ENCODE measurements at regions not wholly inside any gene's neighbourhood (a gene's known extent, or its start where the extent isn't known, plus 50 kb on each side); places are given as distances from the start of the nearest gene placed in this dataset.
"Not testable (repeated sequence)": the region's sequence is repeated elsewhere in the genome, so short reads cannot be mapped to it uniquely, and the experiment has no call there.

DNA sequence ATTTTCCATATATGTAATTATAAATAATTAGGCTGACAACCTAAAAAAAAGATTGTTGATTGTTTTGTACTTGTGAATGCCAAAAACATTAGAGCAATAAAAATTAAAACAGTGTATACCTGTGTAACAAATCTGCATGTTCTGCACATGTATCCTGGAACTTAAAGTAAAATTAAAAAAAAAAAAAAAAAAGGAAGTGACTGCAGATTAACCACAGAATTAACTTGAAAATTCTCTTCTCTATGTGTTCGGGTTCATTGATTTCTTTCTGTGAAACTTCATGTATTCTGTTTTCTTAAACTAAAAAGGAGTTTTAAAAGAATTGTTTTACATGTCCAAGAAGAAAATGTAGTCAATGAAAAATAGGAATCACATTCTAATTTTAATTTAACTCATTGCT lies 95.7 kb downstream of the FASLG start:
- DNase-seq (ENCODE audit: low read depth in 2 of 2), result no peak

- DNase-seq (ENCODE audit: low read depth in 2 of 2), result no peak
Observed at GRCh38 chr1:172755099-172755498, 96.2 kb downstream of the FASLG start.

DNA sequence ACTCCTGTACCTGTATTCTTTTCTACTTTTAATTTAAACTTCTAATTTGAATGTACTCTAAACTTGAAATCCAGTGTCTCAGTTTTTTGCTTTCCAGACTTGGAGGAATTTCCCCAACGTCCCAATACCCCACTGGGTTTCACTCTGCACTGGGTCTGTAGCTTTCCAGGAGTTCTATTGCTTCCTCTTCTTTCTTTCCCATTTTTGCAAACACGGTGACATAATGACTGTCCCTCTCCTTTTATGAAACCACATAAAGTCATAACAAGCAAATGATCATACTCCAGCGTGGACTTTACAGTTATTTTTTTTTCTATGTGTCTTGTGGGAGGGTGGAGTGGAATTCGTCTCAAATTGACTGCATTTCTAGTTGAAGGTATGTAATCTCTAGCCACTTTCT lies 97.1 kb downstream of the FASLG start:
- no peak for DNase-seq (ENCODE audit: low read depth in 2 of 2)

GRCh38 chr1:172758259-172758658 lies 99.4 kb downstream of the FASLG start:
- no peak for DNase-seq (ENCODE audit: low read depth in 2 of 2)

GRCh38 chr1:172760121-172760520 lies 101.2 kb downstream of the FASLG start:
- no peak for DNase-seq (ENCODE audit: low read depth in 2 of 2)

DNA sequence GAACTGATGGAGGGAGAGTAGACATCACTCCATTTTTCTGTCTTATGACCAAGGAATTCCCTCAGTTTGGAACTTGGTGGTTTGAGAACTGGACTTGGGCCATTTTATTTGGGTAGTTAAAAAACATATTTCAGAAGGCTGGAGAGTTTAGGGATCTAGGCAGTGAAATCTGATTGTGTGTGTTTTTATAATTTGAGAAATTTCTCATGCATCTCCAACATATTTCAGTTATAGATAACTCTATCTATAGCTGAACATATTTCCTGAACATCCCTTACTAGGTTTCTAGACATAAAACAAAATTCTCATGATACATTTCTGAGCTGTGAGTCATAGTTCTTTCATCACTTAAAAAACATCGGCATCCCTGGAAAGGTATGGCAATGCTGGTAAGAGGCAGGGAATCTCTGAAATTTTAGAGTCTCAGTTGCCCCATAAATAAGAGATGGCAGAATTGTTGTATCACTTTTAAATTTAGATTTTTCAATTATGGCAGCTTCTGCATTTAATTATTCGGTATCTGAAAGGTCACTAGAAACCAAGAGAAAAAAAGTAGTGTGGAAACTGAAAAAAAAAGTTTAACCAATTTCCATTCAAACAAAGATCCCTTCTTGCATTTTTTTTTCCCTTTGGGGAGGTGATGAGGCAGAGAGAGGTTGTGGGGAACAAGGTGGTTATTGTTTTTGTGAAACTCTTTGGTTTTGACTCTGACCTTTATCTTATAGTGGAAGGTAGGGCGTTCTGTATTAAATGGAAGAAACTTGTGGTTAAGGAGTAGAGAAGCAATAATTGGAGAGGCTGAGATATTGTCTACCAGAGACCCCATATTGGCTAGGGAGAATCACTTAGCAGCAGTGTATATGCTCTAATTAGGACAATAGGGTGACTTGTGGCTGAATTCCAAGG lies 102.9 kb downstream of the FASLG start:
- no peak for DNase-seq (ENCODE audit: low read depth in 2 of 2)

- DNase-seq (ENCODE audit: low read depth in 2 of 2), result no peak
Observed at GRCh38 chr1:172763057-172763456, 104.2 kb downstream of the FASLG start.

GRCh38 chr1:172764378-172764777 lies 105.5 kb downstream of the FASLG start:
- DNase-seq (ENCODE audit: low read depth in 2 of 2), result peak in 1 of 2 donors; percentile 11

- DNase-seq (ENCODE audit: low read depth in 2 of 2), result no peak
Observed at GRCh38 chr1:172766462-172766861, 107.6 kb downstream of the FASLG start.

- DNase-seq (ENCODE audit: low read depth in 2 of 2), result no peak
Observed at GRCh38 chr1:172770071-172770470, 111.2 kb downstream of the FASLG start.

GRCh38 chr1:172774561-172774960 lies 115.7 kb downstream of the FASLG start:
- DNase-seq (ENCODE audit: low read depth in 2 of 2), result no peak

GRCh38 chr1:172775606-172776005 lies 116.7 kb downstream of the FASLG start:
- DNase-seq (ENCODE audit: low read depth in 2 of 2), result no peak

DNA sequence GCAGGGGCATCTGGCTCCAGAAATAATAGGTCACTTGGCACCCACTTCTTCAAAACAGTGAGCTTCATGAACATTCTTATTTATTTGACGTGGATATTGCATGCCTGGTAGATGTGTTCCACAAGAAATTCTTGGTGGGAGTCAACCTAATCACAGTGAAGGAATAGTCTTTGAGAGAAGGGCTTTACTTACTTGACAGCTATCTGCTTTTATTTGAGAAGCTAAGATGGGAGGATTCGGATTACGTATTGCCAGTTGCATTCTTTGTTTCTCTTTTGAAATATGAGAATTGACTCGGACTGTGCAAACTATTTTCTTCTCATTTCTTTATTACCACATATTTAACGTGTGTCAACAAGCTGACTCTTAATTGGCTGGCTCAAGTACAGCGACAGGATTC lies 117.2 kb downstream of the FASLG start:
- no peak for DNase-seq (ENCODE audit: low read depth in 2 of 2)

DNA sequence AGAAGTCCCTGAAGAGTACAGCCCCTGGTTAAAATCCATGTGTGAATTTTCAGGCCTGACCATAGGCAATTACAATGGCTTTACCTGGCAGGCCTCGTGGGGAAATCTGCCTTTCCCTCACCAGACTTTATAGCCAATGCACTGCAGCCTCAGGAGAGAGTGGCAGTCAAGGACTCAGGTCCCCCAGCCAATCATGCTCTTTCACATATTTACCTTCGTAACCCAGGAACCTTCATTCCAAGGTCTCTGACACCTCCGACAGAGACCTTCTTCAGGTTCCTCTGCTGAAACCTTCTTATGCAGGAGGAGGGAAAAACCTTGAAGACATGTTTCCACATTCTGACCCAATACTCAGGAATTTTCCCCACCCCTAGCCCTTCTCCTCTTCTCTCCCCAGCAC lies 118.9 kb downstream of the FASLG start:
- no peak for DNase-seq (ENCODE audit: low read depth in 2 of 2)

DNA sequence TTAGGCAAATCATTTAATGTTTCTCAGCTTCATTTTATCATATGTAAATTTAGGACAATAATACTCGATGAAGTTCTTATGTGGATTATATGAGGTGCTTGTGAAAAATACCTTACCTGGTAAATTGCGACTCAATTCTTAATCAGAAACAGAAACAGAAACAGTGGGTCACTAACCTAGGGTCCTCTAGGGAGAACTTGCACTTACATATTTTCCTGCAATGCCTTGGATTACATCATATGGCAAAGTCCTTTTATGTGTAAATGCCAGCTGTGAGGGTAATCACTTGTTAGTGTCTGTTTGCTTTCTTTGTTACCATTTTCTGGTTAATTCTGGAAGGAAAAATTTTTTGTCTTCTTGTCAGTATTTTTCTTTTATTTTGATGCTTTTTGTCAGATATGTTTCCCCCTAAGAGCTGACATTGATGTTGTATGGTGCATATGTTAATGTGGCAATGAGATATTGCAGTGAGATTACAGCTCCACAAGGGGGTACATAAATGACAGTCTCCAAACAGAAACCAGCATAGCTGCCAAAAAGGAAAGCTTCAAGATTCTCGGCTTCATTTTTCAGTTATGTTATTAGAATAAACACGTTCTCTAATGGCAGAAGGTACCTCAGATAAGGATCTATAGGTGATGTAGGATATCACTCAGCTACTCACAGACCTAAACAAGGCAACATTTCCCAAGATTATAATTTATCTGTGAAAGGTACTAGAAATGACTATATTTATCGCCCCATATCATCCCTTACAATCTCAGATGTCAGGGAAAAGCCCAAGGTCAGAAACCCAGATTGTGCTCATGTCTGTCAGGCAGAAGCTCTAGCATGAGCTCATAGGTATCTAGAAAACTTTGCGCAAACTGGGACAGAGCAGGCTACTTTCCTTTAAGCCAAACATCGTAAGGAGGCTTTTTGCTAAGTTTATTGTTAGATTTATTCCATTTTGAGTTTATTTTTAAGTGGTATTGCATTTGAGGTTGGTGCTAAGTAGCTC lies 119.9 kb downstream of the FASLG start:
- no peak for DNase-seq (ENCODE audit: low read depth in 2 of 2)

DNA sequence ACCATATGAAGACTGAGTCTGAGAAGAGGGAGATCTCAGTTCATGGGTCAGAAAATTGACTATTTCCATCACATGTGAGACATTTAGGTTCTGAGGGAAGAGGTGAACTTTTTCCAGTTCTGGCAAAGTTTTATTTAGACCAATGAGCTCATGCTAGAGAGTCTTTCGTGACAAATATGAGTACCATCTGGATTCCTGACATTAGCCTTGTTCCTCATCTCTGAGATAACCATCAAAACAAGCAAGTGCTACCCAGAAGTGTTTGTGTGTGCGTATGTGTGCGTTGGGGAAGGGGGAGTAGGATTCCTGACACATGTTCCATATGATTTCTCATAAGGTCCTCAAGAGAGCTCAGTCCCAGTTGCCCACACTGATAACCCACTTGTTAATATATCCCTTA lies 120.6 kb downstream of the FASLG start:
- DNase-seq (ENCODE audit: low read depth in 2 of 2), result no peak

DNA sequence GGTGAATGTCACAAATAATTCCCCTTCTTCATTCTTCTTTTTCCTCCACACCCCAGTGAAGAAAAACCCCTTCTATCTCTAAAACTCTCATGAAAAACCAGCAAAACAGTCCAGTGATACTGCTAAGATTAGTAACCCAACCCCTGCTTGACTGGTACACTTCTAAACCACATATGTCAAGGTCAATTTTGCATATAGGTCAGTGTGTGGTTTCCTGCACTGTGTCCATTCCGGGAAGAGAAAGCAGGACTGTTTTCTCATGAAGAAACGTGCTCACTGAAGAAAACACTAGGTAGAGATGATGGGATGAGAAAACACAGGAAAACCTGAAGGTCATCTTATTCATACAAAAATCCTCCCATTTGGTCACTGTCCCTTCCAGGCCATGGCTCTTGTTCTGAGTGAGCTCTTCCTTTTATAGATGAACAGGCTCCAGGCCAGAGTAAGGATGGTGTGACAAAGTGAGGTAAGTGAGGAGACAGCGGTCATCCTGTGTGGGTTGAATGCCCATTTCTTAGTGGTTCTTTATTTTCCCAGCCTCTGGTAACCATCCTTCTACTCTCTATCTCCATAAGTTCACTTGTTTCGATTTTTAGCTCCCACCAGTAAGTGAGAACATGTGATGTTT lies 122.7 kb downstream of the FASLG start:
- no peak for DNase-seq (ENCODE audit: low read depth in 2 of 2)

- DNase-seq (ENCODE audit: low read depth in 2 of 2), result no peak
Observed at GRCh38 chr1:172789840-172790239, 130.9 kb downstream of the FASLG start.

DNA sequence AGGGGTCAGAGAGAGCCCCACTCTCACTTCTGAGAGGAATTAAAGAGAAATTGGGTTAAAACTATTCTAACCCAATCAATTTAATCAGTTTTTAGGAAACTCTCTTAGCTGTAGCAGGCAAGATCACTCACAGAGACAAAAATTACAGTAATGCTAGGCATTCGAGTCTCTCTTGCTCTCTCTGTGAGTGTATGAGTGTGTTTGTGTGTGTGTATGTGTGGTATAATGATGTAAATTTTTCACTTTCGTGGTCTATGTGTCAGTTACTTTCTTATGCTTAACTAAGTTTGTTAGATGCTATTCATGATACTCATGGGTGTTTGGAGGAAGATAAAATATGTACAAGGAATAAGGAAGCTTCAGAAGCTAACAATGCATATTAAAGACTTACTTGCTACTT lies 131.3 kb downstream of the FASLG start:
- DNase-seq (ENCODE audit: low read depth in 2 of 2), result no peak

GRCh38 chr1:172793823-172794222 lies 134.9 kb downstream of the FASLG start:
- DNase-seq (ENCODE audit: low read depth in 2 of 2), result no peak

- DNase-seq (ENCODE audit: low read depth in 2 of 2), result no peak
Observed at GRCh38 chr1:172795741-172796140, 136.8 kb downstream of the FASLG start.

- DNase-seq (ENCODE audit: low read depth in 2 of 2), result not testable (repeated sequence)
Observed at GRCh38 chr1:172799804-172800203, 140.9 kb downstream of the FASLG start.

Measured in stimulated activated CD4-positive, alpha-beta T cell treated with anti-CD3 and anti-CD28 coated beads, Interleukin-1b, Interleukin-23, amount 100 ng/mL, for 4 hours (primary cell).